ENCODE measurements at regions not wholly inside any gene's neighbourhood (a gene's known extent, or its start where the extent isn't known, plus 50 kb on each side); places are given as distances from the start of the nearest gene placed in this dataset.

DNA sequence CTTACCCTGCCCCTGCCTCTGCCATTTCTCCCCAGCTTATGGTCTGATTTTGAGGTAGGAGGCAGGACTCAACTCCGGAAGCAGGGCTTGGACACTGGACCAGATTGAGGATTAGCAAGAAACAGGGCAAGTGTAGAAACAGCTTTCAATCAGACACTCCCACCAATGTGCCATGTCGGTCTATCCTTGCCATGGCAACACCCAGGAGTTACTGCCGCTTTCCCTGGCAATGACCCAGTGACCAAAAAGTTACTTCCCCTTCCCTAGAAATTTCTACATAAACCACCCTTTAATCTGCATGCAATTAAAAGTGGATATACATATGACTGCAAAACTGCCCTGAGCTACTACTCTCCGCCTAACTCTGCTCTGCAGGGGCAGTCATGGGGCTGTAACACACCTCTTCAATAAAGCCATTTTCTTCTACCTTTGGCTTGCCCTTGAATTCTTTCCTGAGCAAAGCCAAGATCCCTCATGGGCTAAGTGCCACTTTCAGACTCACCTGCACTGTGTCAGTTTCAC lies 156.7 kb downstream of the LPIN1 start:
- Histone ChIP-seq H3K9me3 (no peaks in the 10 kb centered on the region), H3K36me3 (no peaks in the 10 kb centered on the region), H3K27ac (no peak overlapping the region), H3K27me3 (no peaks in the 10 kb centered on the region), H3K4me1 (no peaks in the 10 kb centered on the region), H3K4me3 (replicated peaks in 1 of 3) (no peak overlapping the region)
- TF ChIP-seq POLR2A (IDR thresholded peaks at IDR 0.05), result no peak
- TF ChIP-seq, protein P1, sequence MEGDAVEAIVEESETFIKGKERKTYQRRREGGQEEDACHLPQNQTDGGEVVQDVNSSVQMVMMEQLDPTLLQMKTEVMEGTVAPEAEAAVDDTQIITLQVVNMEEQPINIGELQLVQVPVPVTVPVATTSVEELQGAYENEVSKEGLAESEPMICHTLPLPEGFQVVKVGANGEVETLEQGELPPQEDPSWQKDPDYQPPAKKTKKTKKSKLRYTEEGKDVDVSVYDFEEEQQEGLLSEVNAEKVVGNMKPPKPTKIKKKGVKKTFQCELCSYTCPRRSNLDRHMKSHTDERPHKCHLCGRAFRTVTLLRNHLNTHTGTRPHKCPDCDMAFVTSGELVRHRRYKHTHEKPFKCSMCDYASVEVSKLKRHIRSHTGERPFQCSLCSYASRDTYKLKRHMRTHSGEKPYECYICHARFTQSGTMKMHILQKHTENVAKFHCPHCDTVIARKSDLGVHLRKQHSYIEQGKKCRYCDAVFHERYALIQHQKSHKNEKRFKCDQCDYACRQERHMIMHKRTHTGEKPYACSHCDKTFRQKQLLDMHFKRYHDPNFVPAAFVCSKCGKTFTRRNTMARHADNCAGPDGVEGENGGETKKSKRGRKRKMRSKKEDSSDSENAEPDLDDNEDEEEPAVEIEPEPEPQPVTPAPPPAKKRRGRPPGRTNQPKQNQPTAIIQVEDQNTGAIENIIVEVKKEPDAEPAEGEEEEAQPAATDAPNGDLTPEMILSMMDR (IDR thresholded peaks at IDR 0.05), result no peak
- WGBS, 2 donors, result 76 to 90% methylated on average over 4 of the region's 4 CpGs
- no peak for DNase-seq
- intact Hi-C loops (cut with DNase I), result no loop called here

DNA sequence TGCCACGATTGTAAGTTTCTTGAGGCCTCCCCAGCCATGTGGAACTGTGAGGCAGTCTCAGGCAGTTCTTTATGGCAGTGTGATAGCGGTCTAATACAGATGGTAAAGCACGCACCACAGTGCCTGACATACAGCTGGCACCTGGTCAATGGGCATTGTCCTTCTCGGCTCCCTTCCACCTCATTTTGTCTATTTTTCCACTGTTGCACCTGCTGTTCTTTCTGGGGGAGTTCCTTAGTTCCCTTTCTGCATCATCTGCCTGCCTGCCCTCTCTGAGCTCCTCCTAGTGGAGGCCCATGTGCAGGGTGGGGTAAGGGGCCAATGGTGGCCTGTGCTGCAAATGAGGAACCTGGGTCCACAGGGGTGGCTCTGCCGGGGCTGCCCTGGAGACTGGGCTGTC lies 157.6 kb downstream of the LPIN1 start:
- no peak for TF ChIP-seq POLR2A (IDR thresholded peaks at IDR 0.05)
- TF ChIP-seq, protein P1 (IDR thresholded peaks at IDR 0.05), result no peak
- H3K9me3 ChIP-seq, result no peaks in the 10 kb centered on the region
- no peaks in the 10 kb centered on the region for H3K36me3 ChIP-seq
- DNase-seq, result no peak
- 85 to 91% methylated on average over 5 of the region's 5 CpGs for WGBS, 2 donors
- H3K27ac ChIP-seq, result no peak overlapping the region
- H3K4me3 ChIP-seq (replicated peaks in 1 of 3), result no peak overlapping the region
- intact Hi-C loops (cut with DNase I), result no loop called here
- H3K27me3 ChIP-seq, result no peaks in the 10 kb centered on the region
- H3K4me1 ChIP-seq, result no peaks in the 10 kb centered on the region

DNA sequence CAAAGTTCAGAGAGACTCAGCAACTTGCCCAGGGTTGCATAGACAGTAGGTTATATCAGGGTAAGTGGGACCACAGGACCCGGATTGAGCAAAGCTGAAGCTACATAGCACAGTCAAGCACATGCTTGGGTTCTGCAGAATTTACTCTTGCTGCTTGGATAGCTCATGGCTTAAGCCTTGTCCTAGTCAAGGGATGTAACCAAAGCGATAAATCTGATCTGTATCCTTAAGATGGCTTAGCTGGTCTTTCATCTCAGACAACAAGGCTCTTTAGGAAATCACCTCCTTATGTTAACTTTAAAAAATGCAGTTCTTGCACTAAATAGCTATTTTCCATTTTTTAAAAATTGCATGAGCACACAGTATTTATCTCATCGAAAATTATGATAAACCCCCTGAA lies 158.5 kb downstream of the LPIN1 start:
- TF ChIP-seq POLR2A (IDR thresholded peaks at IDR 0.05), result no peak
- TF ChIP-seq, protein P1 (IDR thresholded peaks at IDR 0.05), result no peak
- intact Hi-C loops (cut with DNase I), result no loop called here
- WGBS, 2 donors, result 47 to 92% methylated on average over 3 of the region's 3 CpGs

DNA sequence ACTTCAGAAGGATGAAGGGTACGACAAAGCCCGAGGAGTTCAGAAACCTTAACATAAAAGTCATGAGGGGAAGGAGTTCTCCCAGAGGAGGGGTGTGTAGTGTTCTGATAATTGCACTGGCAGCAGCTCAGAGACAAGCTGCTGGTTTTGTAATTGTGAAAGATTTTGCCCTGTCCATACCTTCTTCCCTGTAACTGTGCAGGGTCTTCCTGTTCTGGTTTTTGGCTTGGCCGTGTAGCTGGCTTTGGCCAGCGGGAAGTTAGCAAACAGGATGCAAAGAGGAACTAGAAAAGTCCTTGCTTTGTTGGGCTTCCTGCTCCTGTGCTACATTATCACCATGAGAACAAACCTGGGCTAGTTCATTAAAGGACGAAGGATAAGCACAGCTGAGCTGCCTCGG lies 160.8 kb downstream of the LPIN1 start:
- Histone ChIP-seq H3K36me3 (no peaks in the 10 kb centered on the region), H3K9me3 (no peaks in the 10 kb centered on the region), H3K27ac (no peak overlapping the region), H3K4me3 (replicated peaks in 1 of 3) (no peak overlapping the region), H3K27me3 (no peaks in the 10 kb centered on the region), H3K4me1 (no peaks in the 10 kb centered on the region)
- intact Hi-C loops (cut with DNase I), result no loop called here
- WGBS, 2 donors, result 84 to 97% methylated on average over 6 of the region's 6 CpGs
- TF ChIP-seq, protein P1 (IDR thresholded peaks at IDR 0.05), result no peak
- TF ChIP-seq POLR2A (IDR thresholded peaks at IDR 0.05), result no peak
- no peak for DNase-seq

More for the DNA sequence above, 158.5 kb downstream of the LPIN1 start:
- H3K9me3 ChIP-seq, result no peaks in the 10 kb centered on the region
- DNase-seq, result no peak
- no peak overlapping the region for H3K4me3 ChIP-seq (replicated peaks in 1 of 3)
- H3K36me3 ChIP-seq, result no peaks in the 10 kb centered on the region
- H3K27me3 ChIP-seq, result no peaks in the 10 kb centered on the region
- no peaks in the 10 kb centered on the region for H3K4me1 ChIP-seq
- H3K27ac ChIP-seq, result no peak overlapping the region

DNA sequence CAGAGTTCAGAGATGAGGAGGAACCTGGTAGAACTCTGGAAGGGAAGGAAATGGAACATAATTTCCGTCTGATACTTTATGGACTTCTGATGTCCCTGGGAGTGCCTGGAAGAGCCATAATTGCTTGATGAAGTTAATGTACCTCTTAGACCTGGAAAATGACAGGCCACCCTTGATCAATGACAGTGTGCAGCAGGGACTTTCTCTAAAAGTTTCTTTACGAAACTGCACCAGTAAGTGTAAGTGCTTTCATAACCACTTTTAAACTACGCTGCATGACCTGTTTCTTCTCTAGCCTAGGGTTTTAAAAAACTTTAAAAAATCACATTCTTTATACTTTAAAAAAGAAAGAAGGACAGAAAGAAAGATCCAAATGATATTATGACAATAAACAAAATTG lies 164.5 kb downstream of the LPIN1 start:
- H3K27me3 ChIP-seq, result no peaks in the 10 kb centered on the region
- H3K36me3 ChIP-seq, result no peaks in the 10 kb centered on the region
- H3K27ac ChIP-seq, result no peak overlapping the region
- no peak for TF ChIP-seq POLR2A (IDR thresholded peaks at IDR 0.05)
- TF ChIP-seq, protein P1 (IDR thresholded peaks at IDR 0.05), result no peak
- no peak overlapping the region for H3K4me3 ChIP-seq (replicated peaks in 1 of 3)
- H3K4me1 ChIP-seq, result no peaks in the 10 kb centered on the region
- no peak for DNase-seq
- no peaks in the 10 kb centered on the region for H3K9me3 ChIP-seq
- intact Hi-C loops (cut with DNase I), result no loop called here
- 98 to 99% methylated on average over 3 of the region's 3 CpGs for WGBS, 2 donors
